HG03103 (cell line): ENCODE measurements at regions not wholly inside any gene's neighbourhood (a gene's known extent, or its start where the extent isn't known, plus 50 kb on each side); places are given as distances from the start of the nearest gene placed in this dataset.

ENCODE experiments used
- ATAC-seq: cut with Tn5 transposase; IDR thresholded peaks from one replicate; pipeline ENCODE4 v1.9.1; 2021; ENCODE audit warnings: low read depth; ENCODE audit not compliant: unreplicated experiment

GRCh38 chr3:182725372-182726251 lies 67.7 kb upstream of the ATP11B start:
- no peak for ATAC-seq

DNA sequence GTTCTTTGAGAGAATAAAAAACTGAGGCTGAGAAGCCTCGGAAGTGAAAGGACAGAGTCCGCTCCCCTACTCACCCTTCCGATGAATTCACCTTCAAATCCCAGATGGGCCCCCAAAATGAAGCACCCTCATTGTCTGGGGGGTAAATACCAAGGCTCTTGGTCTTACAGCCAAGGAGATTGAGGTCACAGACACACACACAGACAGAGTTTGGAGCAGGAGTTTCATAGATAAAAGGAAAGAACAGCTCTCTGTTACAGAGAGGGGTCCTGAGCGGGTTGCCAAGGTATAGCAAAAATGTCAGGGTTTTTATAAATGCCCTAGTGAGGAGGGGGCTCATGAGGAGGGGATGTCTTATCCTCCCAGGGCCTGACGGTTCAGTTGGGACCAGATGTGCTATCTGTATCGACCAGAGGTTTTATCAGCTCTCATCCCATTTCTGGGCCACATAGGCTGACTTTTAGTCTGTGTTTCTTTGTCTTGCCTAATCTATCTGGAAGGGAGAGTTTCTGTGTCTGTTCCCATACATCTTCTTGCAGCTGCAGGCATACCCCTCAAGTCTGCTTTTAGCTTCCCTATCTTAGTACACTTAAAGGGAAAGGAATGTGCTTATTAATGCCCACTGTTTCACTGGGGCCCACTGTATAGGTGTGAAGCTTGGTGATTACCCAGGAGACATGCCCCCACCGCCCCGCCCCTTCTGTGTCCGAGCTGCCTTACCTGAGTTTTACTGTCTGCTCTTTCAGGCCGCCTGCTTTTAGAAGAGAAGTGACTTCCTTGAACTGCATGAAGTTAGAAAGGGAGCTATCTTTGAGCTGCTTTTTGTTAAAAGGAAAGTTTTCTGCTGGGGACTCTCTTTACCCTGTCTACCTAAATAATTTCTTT lies 66.8 kb upstream of the ATP11B start:
- ATAC-seq, result no peak

DNA sequence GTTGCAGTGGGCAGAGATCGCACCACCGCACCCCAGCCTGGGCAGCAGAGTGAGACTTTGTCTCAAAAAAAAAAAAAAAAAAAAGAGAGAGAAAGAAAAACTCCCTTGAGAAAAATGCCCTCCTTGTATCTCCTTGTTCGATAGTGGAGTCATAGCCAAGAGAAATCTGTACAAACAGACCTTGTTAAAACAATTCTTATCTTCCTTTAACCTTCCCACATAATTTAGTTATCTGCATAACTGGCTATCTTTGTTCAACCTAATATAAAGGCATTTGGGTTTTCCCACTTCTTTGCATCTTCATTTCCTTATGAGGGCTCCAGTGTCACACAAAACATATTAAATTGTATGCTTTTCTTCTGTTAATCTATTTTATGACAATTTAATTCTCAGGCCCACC lies 65.1 kb upstream of the ATP11B start:
- ATAC-seq, result no peak

DNA sequence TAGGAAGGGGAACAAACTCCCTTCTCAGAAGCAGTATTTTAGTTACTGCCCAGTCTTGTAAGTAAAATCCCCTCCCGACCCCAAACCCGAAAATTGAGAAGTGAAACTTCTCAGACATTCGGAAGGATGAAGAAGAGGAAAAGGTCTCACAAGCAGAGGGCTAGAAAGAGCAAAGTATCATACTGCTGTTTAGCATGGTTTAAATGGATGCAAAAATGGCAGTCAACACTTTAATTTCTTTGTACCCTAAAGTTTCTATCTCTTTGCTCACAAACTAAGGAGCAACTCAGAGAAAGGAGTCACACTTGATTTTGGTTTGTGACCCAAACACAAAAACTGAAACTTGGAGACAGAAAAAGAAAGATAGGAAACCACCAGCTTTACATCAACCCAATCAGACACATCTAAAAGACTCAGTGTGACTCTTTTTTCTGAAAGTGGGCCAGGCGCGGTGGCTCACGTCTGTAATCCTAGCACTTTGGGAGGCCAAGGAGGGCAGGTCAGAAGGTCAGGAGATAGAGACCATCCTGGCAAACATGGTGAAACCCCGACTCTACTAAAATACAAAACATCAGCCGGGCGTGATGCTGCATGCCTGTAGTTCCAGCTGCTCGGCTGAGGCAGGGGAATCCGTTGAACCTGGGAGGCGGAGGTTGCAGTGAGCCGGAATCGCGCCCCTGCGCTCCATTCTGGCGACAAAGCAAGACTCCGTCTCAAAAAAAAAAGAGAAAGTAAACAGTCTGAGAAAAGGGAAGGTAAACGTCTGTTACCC lies 63.2 kb upstream of the ATP11B start:
- ATAC-seq, result peak; percentile 69

DNA sequence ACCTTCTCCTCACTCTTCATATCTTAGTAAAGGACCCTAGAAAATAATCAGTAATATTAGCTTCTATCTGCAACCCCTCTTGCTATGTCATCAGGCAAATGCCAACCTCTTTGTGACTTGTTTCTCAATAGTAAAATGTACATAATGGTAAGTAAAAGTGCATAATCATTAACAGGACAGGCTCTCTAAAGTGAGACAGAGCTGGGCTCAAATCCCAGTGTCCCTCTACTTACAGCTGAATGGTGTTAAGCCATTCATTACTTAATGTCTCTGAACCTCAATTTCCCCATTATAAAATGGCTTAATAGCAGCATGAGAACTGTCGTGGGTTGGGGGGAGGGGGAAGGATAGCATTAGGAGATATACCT lies 62.6 kb upstream of the ATP11B start:
- no peak for ATAC-seq

- ATAC-seq, result no peak
Measured at GRCh38 chr3:182731764-182732163, 61.5 kb upstream of the ATP11B start.

GRCh38 chr3:182732232-182733015 lies 60.9 kb upstream of the ATP11B start:
- no peak for ATAC-seq

DNA sequence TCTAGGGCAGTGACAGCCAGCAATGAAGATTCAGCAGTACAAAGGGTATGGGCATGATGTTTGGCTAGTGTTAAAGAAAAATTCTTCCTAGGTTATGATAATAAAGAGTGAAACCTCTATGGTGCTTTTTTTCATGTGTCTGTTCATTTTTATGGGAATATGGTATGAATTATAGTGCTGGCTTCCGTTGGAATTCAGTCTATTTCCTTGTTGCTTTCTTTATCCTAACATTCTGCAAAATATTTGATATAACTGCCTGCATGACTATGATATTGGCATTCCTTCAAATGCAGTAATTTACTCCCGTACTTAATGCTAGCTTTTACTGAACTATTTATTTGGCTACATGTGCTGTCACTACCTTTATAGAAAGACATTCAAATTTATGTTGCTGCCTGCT lies 57.6 kb upstream of the ATP11B start:
- ATAC-seq, result no peak

DNA sequence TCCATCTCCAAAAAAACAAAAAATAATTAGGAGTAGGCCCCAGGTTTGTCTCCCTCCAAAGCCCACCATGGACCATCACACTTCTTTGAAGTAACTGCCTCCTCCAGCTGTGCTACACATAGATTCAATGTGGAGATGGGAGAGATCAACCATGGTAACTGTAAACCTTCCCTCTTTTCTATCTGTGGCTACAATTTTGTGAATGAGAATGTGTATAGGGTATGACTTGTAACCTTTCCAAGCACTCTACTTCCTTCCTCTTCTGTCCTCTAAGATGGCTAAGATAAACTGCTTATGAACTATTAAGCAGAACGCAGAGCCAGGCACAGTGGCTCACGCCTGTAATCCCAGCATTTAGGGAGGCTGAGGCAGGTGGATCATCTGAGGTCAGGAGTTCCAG lies 55.5 kb upstream of the ATP11B start:
- ATAC-seq, result no peak

DNA sequence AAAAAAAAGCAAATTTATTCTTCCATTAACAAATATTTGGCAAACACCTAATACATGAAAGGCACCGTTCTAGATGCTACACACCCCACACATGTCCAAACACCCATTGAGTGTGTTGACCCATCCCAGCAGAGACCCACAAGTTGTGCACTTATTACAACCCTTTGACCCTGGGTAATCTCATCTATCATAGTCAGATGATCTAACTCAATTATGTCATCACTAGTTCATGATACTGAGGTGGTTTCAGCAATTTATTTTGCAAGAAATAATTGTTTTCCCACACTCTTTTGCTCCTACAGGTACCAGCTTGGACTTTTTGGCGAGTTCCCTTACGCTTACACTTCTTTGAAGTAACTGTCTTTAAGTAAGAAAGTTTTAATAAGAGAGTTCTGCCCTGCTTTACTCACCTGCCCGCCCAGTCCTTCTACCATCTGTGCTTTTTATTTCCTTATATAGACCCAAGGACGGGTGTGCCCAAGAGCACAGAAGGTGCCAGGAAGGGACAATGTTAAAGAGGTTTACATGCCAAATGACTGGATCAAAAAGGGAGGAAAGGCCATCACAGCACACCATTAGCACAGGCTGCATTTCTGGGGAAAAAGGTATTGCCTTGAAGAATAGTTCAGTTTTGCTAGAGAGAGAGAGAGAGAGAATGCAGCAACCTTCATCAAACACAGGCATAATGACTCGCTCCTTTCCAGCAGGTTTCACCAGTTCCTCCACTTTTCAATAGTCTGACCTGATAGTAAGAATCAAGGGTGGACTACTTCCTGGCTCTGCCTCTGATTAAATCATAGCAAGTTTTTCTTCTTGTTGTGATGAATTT lies 54.5 kb upstream of the ATP11B start:
- no peak for ATAC-seq

GRCh38 chr3:182739619-182740018 lies 53.7 kb upstream of the ATP11B start:
- ATAC-seq, result no peak

DNA sequence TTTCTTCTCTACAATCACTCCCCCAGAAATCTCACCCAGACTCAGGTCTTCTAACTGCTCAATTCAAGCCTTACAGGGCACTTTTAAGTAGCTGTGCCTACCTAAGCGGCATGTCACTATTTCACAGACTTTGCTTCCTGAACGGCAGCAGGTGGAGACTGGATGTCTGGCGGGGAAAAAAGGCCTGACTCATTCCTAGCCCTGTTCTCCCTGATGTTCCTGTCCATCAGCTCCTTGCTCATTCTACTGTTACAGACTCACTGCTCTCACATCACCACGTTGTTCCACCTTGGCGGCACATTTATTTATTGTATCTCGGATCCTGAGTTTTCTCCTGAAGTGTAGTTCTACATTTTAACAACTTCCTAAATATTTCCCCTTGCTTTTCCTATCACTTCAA lies 52.6 kb upstream of the ATP11B start:
- no peak for ATAC-seq

DNA sequence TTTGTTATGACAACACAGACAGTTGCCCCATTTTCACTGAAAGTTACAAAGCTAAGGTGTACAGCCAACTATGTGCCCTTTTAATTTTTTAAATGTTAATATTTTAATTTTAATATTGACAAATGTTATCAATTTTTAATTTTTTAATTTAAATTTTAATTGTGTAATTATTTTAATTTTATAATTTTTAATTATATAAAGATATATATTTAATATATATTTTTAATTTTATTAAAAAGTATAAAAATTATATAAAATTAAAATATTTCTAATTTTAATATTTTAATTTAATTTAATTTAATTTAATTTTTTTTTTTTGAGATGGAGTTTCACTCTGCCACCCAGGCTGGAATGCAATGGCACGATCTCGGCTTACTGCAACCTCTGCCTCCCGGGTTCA lies 52.1 kb upstream of the ATP11B start:
- ATAC-seq, result no peak
